ENCODE measurements at regions not wholly inside any gene's neighbourhood (a gene's known extent, or its start where the extent isn't known, plus 50 kb on each side); places are given as distances from the start of the nearest gene placed in this dataset.

GRCh38 chr4:3861720-3862639 is 95.8 kb downstream of the ADRA2C start:
- TF ChIP-seq CTCF (IDR thresholded peaks at IDR 0.05) (no peak), POLR2A (IDR thresholded peaks at IDR 0.05) (no peak)
